NB4 (cell line): ENCODE measurements at regions not wholly inside any gene's neighbourhood (a gene's known extent, or its start where the extent isn't known, plus 50 kb on each side); places are given as distances from the start of the nearest gene placed in this dataset.

ENCODE experiments used
- MYC ChIP-seq: IDR thresholded peaks from 2 replicates; pipeline ENCODE4 v1.6.1; 2011; ENCODE audit warnings: low read depth, low read length
- TF ChIP-seq, protein P1 (sequence below): IDR thresholded peaks from one replicate; pipeline ENCODE4 v1.5.1; 2012; ENCODE audit warnings: low read depth, low read length

DNA sequence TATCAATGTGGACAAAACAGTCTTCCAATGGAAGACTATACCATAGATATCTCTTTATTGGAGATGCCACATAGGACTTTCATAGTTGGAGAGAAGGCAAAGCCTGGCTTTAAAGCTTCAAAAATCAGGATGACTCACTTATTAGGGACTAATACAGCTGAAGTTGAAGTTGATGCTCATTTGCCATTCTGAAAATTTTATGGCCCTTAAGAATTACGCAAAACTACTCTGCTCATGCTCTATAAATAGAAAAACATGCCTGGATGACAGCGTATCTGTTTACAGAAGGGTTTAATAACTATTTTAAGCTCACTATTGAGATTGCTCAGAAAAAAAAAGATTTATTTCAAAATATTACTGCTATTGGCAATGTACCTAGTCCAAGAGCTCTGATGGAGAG is 155.5 kb upstream of the DST start:
- TF ChIP-seq, protein P1, sequence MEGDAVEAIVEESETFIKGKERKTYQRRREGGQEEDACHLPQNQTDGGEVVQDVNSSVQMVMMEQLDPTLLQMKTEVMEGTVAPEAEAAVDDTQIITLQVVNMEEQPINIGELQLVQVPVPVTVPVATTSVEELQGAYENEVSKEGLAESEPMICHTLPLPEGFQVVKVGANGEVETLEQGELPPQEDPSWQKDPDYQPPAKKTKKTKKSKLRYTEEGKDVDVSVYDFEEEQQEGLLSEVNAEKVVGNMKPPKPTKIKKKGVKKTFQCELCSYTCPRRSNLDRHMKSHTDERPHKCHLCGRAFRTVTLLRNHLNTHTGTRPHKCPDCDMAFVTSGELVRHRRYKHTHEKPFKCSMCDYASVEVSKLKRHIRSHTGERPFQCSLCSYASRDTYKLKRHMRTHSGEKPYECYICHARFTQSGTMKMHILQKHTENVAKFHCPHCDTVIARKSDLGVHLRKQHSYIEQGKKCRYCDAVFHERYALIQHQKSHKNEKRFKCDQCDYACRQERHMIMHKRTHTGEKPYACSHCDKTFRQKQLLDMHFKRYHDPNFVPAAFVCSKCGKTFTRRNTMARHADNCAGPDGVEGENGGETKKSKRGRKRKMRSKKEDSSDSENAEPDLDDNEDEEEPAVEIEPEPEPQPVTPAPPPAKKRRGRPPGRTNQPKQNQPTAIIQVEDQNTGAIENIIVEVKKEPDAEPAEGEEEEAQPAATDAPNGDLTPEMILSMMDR = no peak
- TF ChIP-seq MYC = no peak
